Sigmoid colon (tissue), 6 donors: ENCODE measurements at regions not wholly inside any gene's neighbourhood (a gene's known extent, or its start where the extent isn't known, plus 50 kb on each side); places are given as distances from the start of the nearest gene placed in this dataset.

Experiments
- DNase-seq: peaks from one replicate; pipeline ENCODE4 v3.0.0-alpha.2; 2019
- H3K27ac ChIP-seq, 4 donors: fragments of 200-600 bp; sonication (generic); one replicate each; pipeline ENCODE4 v1.5.1; 2016 to 2019; ENCODE audit warnings: mild to moderate bottlenecking in 1 of 4
- H3K27me3 ChIP-seq, 3 donors: fragments of 200-600 bp; sonication (generic); one replicate each; pipeline ENCODE4 v1.5.1; 2019; ENCODE audit warnings: mild to moderate bottlenecking in 1 of 3
- H3K36me3 ChIP-seq, 4 donors: fragments of 200-600 bp; sonication (generic); one replicate each; pipeline ENCODE4 v1.5.1; 2016 to 2019
- H3K4me1 ChIP-seq, 4 donors: fragments of 200-600 bp; sonication (generic); one replicate each; pipeline ENCODE4 v1.5.1; 2017 to 2019
- H3K4me3 ChIP-seq, 4 donors: fragments of 200-600 bp; sonication (generic); one replicate each; pipeline ENCODE4 v1.5.1; 2017 to 2019; ENCODE audit warnings: mild to moderate bottlenecking in 2 of 4, moderate library complexity in 1 of 4
- H3K9me3 ChIP-seq, 4 donors: fragments of 200-600 bp in 3 of 4; sonication (generic) in 3 of 4; one replicate each; pipeline versions ENCODE4 v1.5.1 to v1.6.1; 2013 to 2019
- EP300 ChIP-seq, 4 donors: sonication (generic); formaldehyde crosslinking; IDR thresholded peaks; one replicate each; pipeline ENCODE4 v1.6.1; 2017; ENCODE audit warnings: antibody characterized with exemption in 4 of 4
- POLR2A ChIP-seq, 2 donors: fragments of 450-650 bp; IDR thresholded peaks; one replicate each; pipeline ENCODE4 v1.6.1; 2016; ENCODE audit warnings: antibody characterized with exemption in 2 of 2, mild to moderate bottlenecking in 2 of 2, moderate library complexity in 2 of 2
- POLR2AphosphoS5 ChIP-seq, 4 donors: sonication (generic); formaldehyde crosslinking; IDR thresholded peaks; one replicate each; pipeline ENCODE4 v1.6.1; 2017; ENCODE audit warnings: antibody characterized with exemption in 4 of 4
- WGBS, 2 donors: extraction: QIAGEN DNeasy Blood & Tissue Kit; methylation state at CpG; one replicate each; pipeline ENCODE4 v1.1.7; 2013; 5-methylcytosine and 5-hydroxymethylcytosine counted together
- intact Hi-C: fragments of 100-400 bp; cut with DNase I; formaldehyde crosslinking; loops from one replicate; pipeline ENCODE4 v1.15.1; 2023
- TF ChIP-seq, protein P1 (sequence below), 4 experiments: fragments of 450-650 bp in 3 of 4; fragments of 200-600 bp in 1 of 4; IDR thresholded peaks; one replicate each; pipeline ENCODE4 v1.5.1; 2016 to 2019; ENCODE audit warnings: antibody characterized with exemption in 4 of 4, mild to moderate bottlenecking in 3 of 4, moderate library complexity in 2 of 4
- donor health status: healthy with polysubstance abuse.
- donor health status: healthy.

DNA sequence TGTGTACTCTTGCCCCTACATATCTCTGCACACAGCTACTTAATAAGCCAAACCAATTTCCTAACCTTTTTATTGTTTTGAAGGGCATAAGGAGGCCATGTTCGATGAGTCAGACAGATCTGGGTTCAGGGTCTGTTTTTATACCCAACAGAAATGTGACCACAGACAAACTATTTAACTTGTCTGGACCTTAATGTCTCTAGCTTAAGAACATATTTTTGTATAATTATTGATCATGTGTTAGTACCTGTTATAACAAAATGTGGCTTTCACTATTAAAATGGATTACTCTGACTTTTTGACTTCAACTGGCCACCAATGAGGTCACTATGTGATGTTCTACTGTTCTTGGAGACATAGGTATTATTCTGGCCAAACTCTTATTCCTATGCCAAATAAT is 507.8 kb upstream of the USP24 start:
- Histone ChIP-seq H3K27me3 (no peaks in the 10 kb centered on the region), H3K4me1 (peaks cover 0 to 37% (median 27%) of the 10 kb centered on the region in 4 donors), H3K4me3 (no peak overlapping the region), H3K9me3 (no peaks in the 10 kb centered on the region), H3K36me3 (no peaks in the 10 kb centered on the region), H3K27ac (no peak overlapping the region)
- TF ChIP-seq POLR2A (IDR thresholded peaks at IDR 0.05) (no peak), POLR2AphosphoS5 (IDR thresholded peaks at IDR 0.05) (no peak), EP300 (IDR thresholded peaks at IDR 0.05) (no peak)
- TF ChIP-seq, protein P1, sequence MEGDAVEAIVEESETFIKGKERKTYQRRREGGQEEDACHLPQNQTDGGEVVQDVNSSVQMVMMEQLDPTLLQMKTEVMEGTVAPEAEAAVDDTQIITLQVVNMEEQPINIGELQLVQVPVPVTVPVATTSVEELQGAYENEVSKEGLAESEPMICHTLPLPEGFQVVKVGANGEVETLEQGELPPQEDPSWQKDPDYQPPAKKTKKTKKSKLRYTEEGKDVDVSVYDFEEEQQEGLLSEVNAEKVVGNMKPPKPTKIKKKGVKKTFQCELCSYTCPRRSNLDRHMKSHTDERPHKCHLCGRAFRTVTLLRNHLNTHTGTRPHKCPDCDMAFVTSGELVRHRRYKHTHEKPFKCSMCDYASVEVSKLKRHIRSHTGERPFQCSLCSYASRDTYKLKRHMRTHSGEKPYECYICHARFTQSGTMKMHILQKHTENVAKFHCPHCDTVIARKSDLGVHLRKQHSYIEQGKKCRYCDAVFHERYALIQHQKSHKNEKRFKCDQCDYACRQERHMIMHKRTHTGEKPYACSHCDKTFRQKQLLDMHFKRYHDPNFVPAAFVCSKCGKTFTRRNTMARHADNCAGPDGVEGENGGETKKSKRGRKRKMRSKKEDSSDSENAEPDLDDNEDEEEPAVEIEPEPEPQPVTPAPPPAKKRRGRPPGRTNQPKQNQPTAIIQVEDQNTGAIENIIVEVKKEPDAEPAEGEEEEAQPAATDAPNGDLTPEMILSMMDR (IDR thresholded peaks at IDR 0.05), result no peak
- intact Hi-C loops, result no loop called here
- no peak for DNase-seq
- 79 to 83% methylated on average over 1 of the region's 1 CpG for WGBS, 2 donors

DNA sequence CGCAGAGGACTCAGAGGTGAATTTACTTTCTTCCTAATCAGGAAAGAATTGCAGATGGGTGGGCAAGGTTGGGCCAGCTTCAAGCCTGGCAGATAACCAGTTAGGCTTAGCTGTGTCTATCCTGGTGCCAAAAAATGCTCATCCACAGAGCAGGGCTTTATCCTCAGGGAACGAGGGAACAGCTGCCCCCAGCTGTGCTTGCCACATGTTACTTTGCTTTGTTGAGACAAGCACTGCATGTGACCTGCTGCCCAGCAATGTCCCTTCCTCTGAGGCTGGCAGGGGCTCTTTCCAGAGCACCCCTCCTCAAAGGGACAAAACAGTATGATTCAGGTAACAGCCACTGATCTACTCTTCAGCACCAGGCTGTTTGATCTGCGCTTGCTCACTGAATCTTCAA is 505.1 kb upstream of the USP24 start:
- Histone ChIP-seq H3K27me3 (no peaks in the 10 kb centered on the region), H3K4me1 (peaks cover 0 to 44% (median 31%) of the 10 kb centered on the region in 4 donors), H3K4me3 (no peak overlapping the region), H3K36me3 (no peaks in the 10 kb centered on the region), H3K9me3 (no peaks in the 10 kb centered on the region), H3K27ac (peak overlapping the region; percentile 14 to 89 (median 68))
- 70 to 79% methylated on average over 3 of the region's 3 CpGs for WGBS, 2 donors
- intact Hi-C loops, result no loop called here
- TF ChIP-seq POLR2AphosphoS5 (IDR thresholded peaks at IDR 0.05), result peak in 3 of 4 donors; percentile 25 to 58 (median 48)
- no peak for TF ChIP-seq EP300 (IDR thresholded peaks at IDR 0.05)
- no peak for TF ChIP-seq POLR2A (IDR thresholded peaks at IDR 0.05)
- peak; percentile 71 for DNase-seq

DNA sequence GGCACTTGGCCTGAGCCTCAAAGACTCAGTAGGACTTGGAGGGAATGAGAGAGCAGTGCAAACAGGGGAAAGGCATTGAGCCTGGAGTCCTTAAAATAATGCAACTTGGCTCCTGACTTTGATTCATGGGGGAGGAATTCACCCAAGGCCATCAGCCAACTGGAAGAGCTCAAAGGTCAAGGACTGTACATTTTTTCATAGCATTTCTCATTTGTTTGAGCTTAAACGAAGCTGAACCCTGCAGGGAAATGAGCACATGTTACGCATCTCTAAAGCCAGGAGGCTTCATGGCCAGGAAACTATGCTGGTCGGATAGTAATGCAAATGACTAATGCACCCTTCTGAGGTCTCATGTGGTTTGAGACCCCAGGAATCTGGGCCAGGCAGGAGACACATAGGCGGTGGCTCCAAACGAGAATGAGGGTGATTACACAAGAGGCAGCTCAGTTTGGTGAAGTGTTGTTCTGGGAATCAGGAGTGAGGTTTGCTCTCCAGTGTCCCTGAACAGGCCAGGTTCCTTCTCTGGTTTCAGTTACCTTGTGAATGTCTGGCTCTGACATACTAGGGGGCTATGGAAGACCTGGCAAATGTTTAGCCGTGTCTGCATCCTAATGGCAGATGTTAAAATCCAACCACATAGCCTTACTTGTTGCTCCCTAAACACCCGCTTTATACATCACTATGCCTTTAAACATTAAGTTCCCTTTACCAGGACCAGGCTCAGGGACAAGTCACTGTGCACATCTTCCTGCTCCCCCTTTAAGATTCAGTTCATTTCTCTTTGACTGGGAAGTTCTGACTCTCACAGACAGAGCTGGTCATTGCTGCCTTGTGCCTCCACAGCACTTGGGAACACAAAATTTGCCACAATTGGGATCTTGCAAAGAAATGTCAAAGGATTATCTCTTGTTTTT is 503.9 kb upstream of the USP24 start:
- Histone ChIP-seq H3K27ac (peak overlapping the region; percentile 58 to 89 (median 68)), H3K9me3 (no peaks in the 10 kb centered on the region), H3K4me3 (no peak overlapping the region), H3K27me3 (no peaks in the 10 kb centered on the region), H3K4me1 (peaks cover 0 to 43% (median 30%) of the 10 kb centered on the region in 4 donors), H3K36me3 (no peaks in the 10 kb centered on the region)
- intact Hi-C loops, result no loop called here
- TF ChIP-seq, protein P1 (IDR thresholded peaks at IDR 0.05), result no peak
- TF ChIP-seq EP300 (IDR thresholded peaks at IDR 0.05) (peak in 3 of 4 donors; percentile 40 to 81 (median 76)), POLR2AphosphoS5 (IDR thresholded peaks at IDR 0.05) (peak; percentile 72 to 91 (median 82)), POLR2A (IDR thresholded peaks at IDR 0.05) (no peak)
- 72% methylated on average over 7 of the region's 7 CpGs for WGBS, 2 donors
- DNase-seq, result peak; percentile 93

DNA sequence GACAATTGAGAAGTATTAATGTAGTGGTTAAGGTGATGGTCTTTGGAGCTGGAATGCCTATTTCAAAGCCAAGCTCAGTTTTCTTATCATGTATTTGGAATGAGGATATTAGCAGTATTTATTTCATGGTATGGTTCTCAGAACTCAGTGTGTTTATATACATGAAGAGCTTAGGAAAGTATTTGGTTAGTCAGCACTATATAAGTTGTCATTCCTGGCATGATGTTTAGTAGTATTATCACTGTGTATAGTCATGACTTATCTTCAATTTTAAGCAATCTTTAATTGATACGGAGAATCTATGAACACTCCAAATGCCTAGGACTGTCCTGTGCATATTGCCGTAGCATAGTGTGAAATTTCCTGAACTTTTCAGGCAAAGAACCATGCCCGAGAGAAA is 501.9 kb upstream of the USP24 start:
- Histone ChIP-seq H3K27ac (no peak overlapping the region), H3K36me3 (no peaks in the 10 kb centered on the region), H3K4me3 (no peak overlapping the region), H3K4me1 (peaks cover 0 to 43% (median 30%) of the 10 kb centered on the region in 4 donors), H3K27me3 (no peaks in the 10 kb centered on the region), H3K9me3 (no peaks in the 10 kb centered on the region)
- intact Hi-C loops, result no loop called here
- no peak for TF ChIP-seq POLR2A (IDR thresholded peaks at IDR 0.05)
- DNase-seq, result no peak
- WGBS, 2 donors, result 90 to 91% methylated on average over 3 of the region's 3 CpGs

DNA sequence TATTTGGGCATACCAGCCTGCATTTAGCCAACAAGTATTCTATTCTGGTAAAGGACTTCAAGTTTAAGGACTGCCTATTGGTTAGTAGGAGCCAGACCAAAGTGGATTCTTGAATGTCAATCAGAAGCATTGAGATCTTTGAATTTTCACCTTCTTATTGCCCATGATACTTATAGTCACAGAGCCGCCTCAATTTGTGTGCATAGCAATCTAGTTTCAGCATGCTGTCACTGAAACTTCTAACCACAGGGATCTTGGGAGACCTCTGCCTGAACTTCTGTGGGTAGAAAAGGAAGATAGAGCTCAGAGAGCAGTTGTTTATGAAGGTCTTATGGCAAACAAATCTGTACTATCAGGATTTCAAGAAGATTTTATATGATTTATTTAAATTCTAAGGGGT is 501.4 kb upstream of the USP24 start:
- Histone ChIP-seq H3K4me3 (no peak overlapping the region), H3K27ac (no peak overlapping the region), H3K4me1 (peaks cover 0 to 43% (median 30%) of the 10 kb centered on the region in 4 donors), H3K9me3 (no peaks in the 10 kb centered on the region), H3K36me3 (no peaks in the 10 kb centered on the region), H3K27me3 (no peaks in the 10 kb centered on the region)
- TF ChIP-seq POLR2AphosphoS5 (IDR thresholded peaks at IDR 0.05) (no peak), EP300 (IDR thresholded peaks at IDR 0.05) (no peak), POLR2A (IDR thresholded peaks at IDR 0.05) (no peak)
- TF ChIP-seq, protein P1 (IDR thresholded peaks at IDR 0.05), result no peak
- DNase-seq, result no peak
- intact Hi-C loops, result no loop called here
- WGBS, 2 donors, result 84 to 88% methylated on average over 1 of the region's 1 CpG
